HG03139 (cell line): ENCODE measurements at regions not wholly inside any gene's neighbourhood (a gene's known extent, or its start where the extent isn't known, plus 50 kb on each side); places are given as distances from the start of the nearest gene placed in this dataset.

Experiments
- ATAC-seq: cut with Tn5 transposase; IDR thresholded peaks from one replicate; pipeline ENCODE4 v1.9.1; 2021; ENCODE audit not compliant: unreplicated experiment

DNA sequence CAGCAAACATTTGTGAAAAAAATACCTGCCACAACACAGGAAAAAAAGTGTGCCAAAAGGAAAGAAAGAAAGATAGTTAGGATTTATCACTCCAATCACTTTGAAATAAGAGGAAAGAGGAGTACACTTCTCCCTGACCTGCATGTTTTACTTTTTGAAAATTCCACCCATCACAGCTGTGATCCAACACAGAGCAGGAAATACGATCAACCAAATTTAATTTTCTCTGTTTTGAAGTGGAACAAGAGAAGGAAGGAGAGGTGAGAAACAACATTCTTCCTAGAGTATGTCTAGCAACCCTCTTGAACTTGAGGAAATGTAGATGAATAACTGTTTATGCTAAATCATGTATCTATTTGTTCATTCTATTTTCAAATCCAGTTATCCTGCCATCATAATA is 284.7 kb upstream of the SYT1 start:
- no peak for ATAC-seq

DNA sequence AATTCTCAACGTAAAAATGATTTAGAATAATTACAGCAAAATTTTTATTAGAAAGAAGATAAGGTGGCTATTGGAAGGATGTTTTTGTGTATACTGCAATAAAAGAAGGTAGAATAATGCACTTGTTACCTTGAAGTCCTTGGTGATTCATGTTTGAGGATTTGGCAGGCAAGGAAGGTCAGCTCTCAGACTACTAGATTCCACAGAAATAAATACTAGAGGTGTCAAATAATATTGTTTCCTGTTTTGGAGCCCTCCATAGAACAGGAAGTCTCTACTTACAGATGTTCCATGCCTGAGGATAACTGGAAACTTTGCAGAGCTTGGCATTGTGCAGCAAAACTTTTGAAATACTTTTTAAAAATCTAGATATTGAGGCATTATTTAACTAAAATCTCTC is 284.3 kb upstream of the SYT1 start:
- ATAC-seq = no peak

DNA sequence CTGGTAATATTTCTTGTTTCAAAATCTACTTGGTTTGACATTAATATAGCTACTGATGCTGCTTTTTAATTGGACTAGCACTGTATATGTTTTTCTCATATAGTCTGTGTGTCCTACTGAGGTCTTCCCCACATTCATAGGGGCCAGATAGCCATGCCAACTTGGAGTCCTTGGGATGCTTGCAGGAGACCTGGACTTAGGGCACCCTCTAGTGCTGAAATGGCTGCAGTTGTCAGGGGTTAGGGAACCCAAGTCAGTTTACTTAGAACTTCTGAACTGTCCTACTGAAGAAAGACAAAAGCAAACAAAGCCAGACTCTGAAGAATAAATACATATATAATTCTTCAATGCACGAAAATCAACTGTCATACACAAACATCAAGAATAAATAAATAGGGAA is 279.9 kb upstream of the SYT1 start:
- no peak for ATAC-seq

DNA sequence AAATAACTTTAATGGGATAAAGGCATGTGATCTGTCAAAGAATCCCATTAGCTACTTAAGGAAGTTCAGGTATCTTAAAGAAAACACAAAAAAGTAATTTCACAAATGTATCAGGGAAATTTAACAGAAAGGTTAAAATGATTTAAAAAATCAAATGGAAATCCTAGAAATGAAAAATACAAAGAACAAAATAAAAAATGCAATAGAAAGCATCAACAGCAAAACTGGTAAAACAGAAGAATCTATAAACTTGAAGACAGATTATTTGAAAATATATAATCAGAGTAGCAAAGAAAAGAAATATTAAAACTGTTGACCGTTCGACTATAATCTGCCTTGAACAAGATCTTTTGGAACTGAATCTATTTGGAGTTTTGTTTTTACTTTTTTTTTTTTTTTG is 279.4 kb upstream of the SYT1 start:
- no peak for ATAC-seq

DNA sequence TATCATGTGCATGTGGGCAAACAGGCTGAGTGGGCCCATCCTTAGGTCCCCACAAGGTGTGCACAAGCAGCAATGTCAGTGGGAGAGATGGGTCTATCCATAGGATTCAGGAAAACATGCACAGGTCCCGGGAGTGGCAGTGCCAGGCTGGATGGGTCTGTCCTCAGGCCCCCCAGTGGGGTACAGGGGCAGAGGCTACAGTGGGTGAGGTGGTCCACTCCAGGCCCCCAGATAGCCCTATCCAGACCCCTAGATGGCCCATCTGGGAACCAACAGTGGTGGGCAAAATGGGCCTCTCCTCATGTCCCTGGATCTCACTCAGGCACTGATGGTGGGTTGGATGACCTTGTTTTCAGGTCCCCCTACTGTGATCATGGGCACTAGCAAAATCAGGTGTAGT is 277.8 kb upstream of the SYT1 start:
- ATAC-seq = no peak

DNA sequence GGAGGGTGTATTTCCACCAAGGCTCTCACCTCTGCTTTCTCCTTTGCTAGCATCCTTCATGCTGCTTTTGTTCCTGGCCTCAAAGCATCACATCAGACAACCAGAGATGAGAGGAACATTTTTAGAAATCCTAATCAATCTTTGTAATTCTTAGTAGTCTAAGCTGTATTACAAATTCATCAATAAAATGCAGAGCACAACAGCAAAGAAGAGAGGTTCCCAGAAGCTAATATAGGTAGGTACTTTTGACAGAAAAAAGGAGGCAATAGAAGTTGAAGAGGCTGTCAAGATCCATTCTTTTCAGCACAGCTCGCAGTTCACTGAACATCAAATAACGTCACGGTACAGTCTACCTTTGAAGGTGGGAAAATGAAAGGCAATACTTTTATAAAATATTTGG is 265.2 kb upstream of the SYT1 start:
- ATAC-seq = no peak

DNA sequence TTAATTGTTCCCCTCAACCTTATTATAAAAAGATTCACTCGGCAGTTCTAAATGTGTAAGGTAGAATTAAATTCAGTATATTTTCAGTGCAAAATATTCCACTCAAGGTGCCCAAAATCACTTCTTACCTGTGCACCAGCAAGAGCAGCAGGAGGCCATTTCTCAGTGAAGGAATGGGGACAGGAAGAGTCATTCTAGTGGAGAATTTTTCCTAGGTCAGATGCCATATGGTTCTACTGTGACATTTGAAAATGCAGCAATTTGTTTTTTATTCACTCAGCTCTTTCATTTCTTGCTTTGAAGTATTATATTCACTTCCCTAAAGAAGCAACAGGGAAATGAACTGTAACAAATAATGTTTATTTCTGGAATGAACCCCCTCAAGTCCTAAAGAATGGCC is 264.0 kb upstream of the SYT1 start:
- ATAC-seq = no peak

DNA sequence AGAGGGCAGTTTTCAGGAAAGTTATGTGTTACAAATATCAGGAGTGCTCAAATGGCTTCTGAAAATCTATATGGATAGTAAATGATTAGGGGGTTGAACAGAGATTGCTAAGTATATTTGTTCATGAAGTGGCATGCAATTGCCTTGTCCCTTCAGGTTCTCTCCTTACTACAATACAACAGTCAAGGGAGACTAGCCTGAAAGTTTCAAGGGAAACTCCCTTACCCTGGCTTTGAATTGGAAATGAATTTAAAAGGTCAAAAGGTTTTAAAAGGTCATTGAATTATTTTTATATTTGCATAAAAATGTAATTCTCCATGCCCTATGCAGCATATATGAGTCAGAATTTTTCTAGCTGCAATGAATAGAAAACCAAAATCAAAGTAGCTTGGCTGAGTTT is 253.1 kb upstream of the SYT1 start:
- no peak for ATAC-seq

DNA sequence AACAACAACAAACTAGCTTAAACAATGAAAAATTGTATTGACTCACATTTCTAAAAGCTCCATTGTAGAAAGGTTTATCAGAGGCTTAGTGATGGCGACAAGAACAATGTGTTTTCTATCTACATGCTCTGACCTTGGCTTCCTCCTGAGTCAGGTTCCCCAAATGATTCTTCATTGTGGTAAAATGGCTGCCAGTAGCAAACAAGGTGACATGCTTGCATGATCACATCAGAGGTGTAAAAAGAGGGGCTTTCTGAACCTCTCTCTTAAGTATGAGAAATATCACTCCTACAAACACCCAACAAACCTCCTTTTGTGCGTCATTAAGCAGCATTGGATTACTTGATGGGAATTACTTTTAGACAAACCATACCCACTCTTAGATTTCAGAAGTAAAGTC is 252.4 kb upstream of the SYT1 start:
- ATAC-seq = no peak

DNA sequence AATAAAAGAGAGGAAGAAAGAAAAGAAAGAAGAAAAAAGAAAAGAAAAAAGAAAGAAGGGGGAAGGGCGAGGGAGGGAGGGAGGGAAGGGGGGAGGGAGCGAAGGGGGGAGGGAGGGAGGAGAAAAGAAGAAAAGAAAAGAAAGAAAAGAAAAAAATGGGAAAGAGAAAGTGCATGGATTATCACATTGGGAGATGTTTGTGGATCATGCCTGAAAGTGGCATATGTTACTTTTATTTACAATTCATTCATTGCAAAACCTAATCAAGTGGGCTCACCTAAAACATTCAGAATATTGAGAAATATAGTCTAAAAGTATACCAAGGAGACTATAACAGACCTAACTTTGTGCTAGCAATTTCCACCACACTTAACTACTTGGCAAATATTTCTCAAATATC is 246.9 kb upstream of the SYT1 start:
- ATAC-seq = no peak

DNA sequence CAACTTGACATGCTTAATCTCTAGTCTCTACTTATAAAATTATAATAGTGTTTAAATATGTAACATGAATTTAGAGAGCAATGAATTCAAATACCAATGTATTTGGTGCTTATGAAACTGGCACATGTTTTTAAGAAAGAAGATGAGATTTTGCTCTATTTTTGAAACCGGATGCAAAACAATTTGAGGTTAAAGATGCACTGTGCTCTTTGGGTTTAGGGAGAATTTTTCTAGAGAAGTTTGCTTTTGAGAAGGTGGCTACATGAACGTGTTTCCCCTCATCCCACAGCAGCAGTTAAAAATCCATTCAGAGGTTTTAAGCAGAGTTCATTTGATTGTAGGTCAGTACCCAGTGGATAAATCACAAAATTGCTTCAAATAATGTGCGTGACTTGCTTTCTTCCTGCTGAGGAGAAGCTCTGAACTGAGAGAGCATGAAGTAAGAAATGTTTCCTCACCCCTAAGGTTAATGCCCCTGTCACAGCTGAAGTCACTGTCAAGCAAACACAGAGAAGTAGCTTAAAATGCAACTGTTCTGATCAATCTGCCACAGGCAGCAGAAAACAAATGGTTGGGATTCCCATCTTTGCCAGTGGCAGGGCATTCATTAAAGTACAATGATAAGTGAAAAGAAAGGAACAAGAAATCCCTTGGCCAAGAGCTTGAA is 241.9 kb upstream of the SYT1 start:
- ATAC-seq = no peak

DNA sequence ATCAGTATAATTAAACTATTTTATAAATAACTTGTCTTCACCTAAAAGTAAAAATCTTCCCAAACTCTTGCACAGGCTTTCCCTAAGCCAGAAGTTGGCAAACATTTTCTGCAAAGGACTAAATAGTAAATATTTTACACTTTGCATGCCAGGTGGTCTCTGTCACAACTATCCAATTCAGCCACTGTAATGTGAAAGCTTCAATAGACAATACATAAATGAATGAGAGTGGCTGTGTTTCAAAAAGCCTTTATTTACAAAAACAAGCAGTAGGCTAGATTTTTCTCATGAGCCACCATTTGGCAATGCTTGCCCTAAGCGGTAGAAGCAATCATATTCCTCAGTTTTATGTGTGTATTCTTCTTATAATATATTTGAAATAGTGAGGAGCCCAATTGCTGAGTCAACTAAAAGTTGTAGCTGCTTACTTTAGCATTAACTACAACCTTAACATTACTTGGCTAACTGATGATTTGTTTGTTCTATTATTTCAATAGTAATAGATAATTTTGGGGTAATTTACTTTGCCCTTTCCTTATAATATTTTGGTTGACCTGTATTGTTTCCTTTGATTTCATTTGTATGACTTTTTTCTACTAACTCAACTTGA is 236.0 kb upstream of the SYT1 start:
- ATAC-seq = no peak

DNA sequence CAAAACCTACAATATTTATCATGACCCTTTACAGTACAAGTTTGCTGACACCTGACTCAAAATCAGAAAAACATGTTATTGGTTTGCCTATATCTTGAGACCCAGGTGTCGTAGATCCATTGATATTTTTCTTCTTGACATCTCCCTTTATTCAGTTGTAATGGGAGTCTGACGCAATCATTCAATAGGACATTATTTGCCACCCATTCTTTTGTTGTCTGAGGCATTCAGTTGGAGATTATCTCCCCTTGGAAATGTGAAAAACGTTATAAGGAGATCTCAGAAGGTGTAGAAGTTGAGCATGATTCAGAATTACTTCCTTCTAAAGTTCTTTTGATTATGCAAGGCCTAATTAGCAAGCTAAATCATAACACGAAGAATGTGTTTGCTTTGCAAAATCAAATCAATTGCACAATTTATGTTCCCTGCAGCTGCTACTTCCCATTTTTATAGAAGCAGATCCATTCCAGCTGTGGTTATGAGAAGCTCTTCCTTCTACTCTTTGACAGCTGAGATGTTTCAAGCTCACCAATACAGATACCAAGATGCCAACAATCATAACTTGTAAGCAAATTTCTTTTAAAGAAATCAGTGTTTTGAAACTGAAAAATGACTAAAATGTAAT is 228.2 kb upstream of the SYT1 start:
- ATAC-seq = no peak

DNA sequence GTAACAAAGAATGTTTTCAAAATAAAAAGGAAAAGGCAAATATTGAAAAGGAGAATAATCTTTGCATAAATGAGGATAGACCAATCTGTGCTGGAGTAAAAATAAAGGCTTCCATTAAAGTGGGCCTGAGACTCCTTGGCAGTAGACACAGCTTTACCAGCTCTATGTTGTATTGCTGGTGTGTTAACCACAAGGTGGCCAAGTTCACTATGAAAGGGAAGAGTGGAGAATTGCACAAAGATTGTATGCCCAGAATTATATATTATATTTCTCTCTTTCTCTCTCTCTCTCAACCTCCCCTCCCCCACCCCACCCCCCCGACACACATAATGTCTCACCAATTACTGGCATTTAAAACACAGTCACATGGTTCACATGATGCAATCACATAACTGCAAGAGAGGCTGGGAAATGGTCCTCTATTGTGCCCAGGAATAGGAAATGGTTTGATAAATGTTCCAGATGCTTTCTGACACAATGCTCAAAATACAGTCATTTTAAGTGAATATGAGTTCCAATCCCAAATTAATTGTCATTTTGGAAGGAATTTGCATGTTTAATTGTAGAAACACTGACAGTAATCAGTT is 222.6 kb upstream of the SYT1 start:
- no peak for ATAC-seq

DNA sequence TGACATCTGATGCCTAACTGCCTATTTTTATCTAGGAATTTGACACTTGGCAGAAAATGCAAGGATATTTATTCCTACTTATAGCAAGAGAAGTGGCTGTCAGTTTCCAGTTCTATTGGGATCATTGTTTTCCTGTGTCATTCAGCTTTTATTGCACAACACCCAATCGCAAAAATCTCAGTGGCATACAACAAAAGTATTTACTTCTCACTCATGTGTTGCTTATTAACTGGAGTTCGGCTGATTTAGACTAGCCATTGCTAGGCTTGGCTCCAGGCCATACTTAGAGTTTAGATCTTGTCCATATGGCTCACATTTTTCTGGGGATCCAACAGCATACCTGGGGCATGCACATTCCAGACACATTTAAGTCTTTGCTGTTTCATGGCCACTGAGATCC is 218.6 kb upstream of the SYT1 start:
- ATAC-seq = no peak

DNA sequence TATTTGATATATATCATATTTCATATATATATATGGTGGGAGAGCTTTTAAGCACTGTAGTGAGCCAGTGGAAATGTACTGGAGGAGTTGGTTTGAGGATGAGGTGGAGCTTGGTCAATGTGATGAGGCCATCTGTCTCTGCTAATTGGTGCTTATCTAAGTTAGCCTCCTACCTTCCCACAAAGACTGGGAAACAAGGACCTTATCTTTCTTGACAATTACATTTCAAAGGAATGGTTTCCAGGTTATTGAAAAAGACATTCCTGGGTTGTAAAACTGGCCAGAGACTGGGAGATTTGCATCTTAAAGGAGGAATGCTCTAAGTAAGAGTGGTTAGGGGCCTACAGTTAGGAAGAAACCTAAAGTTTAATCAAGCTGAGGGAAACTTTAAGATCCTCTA is 212.8 kb upstream of the SYT1 start:
- ATAC-seq = no peak

DNA sequence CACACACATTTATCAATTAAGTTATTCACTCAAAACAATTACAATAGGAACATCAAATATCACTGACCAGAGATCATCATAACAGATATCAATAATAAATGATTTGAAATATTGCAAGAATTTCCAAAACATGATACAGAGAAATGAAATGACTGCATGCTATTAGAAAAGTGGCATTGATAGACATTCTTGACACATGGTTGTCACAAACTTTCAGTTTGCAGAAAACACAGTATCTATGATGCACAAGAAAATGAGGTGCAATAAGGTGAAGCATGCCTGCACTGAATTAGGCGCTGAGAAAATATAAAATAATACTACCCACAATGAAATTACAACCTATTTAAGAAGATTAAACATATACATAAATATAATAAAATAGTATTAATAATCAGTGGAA is 198.0 kb upstream of the SYT1 start:
- ATAC-seq = no peak

DNA sequence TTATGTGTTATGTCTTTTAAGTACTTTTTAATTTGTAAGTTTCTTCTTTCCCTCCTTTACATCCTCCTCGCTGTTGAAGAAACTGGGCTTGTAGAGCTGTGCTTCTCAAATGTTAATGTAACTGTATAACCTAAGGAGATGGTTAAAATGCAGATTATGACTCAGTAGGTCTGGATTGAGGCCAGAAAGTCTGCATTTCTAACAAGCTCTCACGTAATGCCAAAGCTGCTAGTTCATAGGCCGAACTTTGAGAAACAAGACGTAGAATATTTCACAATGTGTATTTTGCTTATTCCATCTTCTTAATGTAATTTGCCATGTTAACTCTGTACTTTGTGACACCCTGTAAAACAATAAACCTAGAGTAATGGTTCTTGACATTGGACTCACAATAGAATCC is 193.3 kb upstream of the SYT1 start:
- no peak for ATAC-seq

DNA sequence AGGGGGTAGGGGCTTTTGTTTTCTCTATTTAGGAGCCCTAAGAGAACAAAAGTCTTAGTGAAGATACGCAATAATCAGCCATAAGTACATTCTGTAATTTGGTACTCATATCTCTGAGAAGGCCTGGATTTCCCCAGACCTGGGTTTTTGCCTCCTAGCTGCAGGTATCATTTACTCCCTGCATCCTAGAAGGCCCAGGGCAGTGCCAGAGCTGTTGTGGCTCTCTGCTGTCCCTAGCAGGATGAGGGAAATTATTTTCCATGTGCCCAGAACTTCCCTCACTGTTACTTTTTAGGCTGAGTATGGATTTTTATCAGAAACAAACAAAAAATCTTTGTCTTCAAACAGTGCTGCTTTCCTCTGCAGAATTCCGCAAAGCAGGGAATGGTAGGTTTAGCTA is 192.5 kb upstream of the SYT1 start:
- no peak for ATAC-seq

DNA sequence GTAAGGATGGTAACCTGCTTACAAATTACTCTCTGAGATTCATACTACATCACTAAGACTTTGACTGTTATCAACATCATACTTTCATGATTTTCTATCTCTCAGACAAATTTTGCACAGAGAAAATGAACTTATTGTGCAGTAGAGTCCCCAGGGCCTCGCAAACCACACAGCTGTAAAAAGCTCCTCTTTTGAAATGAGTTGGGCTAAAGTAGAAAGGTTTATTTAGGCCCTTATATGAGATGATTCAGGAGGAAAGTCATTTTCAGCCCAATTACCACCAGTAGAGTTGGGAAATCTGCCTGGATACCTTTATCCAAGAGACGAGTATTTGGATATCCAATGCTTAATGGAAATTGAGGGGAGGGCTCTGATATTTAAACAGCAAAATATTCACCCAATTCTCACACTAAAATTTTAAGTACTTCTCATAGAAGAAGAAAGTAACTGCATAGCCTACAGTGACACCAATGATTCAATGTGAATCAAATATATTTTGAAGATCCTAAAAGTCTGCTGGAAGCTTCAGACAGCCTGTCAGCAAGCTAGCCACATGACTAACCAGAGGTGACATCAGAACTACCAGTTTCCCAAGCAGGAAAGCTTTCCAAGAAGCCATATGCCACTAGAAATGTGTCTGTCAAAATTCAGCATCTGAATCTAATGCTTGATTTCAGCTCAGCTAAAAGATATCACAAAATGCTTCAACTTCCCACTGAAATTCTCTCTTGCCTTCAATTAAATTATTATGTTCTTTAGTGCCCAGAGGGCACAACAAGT is 190.1 kb upstream of the SYT1 start:
- no peak for ATAC-seq

DNA sequence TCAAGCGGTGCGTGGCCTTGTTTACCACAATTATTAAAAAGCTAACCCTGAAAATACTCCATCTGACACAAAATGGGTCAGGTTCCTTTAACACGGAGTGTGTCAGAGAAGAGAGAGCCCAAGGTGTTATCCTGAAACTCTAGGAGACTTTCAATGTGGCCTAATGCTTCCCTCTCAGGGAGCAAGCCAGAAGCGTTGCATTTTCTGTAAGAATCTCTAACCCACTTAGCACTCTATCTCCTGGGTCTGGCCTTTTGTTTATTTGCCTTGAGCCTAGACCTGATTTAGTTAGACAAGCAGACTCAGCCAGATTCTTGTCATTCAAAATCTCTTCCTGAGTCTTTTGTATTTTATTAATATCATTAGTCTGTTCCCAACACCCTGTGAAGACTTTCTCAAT is 184.0 kb upstream of the SYT1 start:
- ATAC-seq = no peak

DNA sequence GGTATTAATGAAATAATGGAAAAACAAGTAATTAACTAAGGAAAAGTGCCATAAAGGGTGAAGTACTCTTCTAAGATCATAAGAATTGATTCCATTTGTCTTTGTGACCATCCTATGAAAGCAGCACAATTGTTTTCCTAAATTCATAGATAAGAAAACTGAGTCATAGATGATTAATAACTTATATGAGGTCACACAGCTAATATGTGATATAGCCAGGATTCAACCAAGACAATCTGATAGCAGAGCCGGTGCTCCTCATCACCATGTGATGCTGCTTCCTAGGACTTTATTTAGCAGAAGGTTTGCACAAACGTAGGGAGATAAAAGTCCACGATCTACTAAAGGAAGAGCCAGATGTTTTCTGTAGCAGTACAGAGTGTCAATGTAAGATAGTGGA is 181.5 kb upstream of the SYT1 start:
- no peak for ATAC-seq
